ENCODE measurements at regions not wholly inside any gene's neighbourhood (a gene's known extent, or its start where the extent isn't known, plus 50 kb on each side); places are given as distances from the start of the nearest gene placed in this dataset.

DNA sequence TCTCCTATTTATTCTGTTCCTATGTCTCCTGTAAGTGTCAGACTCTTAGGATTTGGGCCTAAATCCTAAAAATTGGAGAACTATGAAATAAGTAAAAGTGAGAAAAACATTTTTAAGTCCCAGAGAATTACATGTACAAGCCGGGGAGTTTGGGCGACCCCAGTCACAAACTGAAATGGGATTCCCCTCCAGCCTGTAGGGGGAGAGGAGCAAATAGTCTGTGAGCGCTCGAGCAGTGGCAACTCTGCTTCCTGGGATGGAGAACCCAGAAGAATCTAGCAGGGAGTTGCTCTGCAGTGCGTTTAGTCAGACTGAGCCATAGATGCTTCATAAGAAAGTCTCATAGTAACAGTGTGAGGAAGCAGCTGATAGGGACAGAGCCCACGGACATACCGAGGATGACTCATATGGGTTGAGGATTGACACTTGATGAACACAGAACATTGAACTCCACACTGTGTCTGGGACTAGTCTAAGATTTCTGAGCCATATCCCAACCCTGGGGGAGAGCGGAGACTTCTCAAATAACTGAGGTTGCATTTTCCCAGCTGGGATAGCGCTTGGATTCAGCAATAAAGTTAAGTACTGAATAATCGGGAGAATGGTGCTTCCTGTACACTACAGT, 437.2 kb downstream of the BCKDHB start:
- TF ChIP-seq, protein P1, sequence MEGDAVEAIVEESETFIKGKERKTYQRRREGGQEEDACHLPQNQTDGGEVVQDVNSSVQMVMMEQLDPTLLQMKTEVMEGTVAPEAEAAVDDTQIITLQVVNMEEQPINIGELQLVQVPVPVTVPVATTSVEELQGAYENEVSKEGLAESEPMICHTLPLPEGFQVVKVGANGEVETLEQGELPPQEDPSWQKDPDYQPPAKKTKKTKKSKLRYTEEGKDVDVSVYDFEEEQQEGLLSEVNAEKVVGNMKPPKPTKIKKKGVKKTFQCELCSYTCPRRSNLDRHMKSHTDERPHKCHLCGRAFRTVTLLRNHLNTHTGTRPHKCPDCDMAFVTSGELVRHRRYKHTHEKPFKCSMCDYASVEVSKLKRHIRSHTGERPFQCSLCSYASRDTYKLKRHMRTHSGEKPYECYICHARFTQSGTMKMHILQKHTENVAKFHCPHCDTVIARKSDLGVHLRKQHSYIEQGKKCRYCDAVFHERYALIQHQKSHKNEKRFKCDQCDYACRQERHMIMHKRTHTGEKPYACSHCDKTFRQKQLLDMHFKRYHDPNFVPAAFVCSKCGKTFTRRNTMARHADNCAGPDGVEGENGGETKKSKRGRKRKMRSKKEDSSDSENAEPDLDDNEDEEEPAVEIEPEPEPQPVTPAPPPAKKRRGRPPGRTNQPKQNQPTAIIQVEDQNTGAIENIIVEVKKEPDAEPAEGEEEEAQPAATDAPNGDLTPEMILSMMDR (IDR thresholded peaks at IDR 0.05) = no peak
- no peak for TF ChIP-seq POLR2A (IDR thresholded peaks at IDR 0.05)

Measured in testis (tissue), 2 donors.